SK-N-SH treated with all-trans-retinoic acid at 6 μM for 48 hours (cell line): ENCODE measurements at regions not wholly inside any gene's neighbourhood (a gene's known extent, or its start where the extent isn't known, plus 50 kb on each side); places are given as distances from the start of the nearest gene placed in this dataset.

Source experiments
- ATAC-seq: fragments of 200-7000 bp; cut with Tn5 transposase; 3 replicates; pipeline ENCODE4 v1.9.1; 2020; ENCODE audit warnings: mild to moderate bottlenecking, moderate library complexity
- ARNTL ChIP-seq: fragments of 450-650 bp; formaldehyde crosslinking; IDR thresholded peaks from 2 replicates; pipeline ENCODE4 v1.5.0; 2020; ENCODE audit warnings: low read depth, mild to moderate bottlenecking, moderate library complexity, borderline replicate concordance
- BACH2 ChIP-seq: fragments of 250-450 bp; sonication (Bioruptor Pico); IDR thresholded peaks from 2 replicates; pipeline ENCODE4 v1.9.0; 2021; ENCODE audit warnings: mild to moderate bottlenecking, borderline replicate concordance
- CREB5 ChIP-seq: fragments of 250-450 bp; sonication (Bioruptor Pico); IDR thresholded peaks from 2 replicates; pipeline ENCODE4 v1.5.1; 2020; ENCODE audit warnings: low read depth, mild to moderate bottlenecking, moderate library complexity
- CSDC2 ChIP-seq: fragments of 250-450 bp; sonication (Bioruptor Pico); IDR thresholded peaks from 2 replicates; pipeline ENCODE4 v1.5.0; 2020; ENCODE audit warnings: mild to moderate bottlenecking, moderate library complexity
- CSRNP3 ChIP-seq: fragments of 250-450 bp; sonication (Bioruptor Pico); IDR thresholded peaks from 2 replicates; pipeline ENCODE4 v1.5.1; 2021; ENCODE audit warnings: mild to moderate bottlenecking, moderate library complexity
- ESRRG ChIP-seq: fragments of 250-450 bp; sonication (Bioruptor Pico); IDR thresholded peaks from 2 replicates; pipeline ENCODE4 v1.6.1; 2021; ENCODE audit warnings: mild to moderate bottlenecking
- GLIS3 ChIP-seq: fragments of 250-450 bp; sonication (Bioruptor Pico); IDR thresholded peaks from 2 replicates; pipeline ENCODE4 v1.5.0; 2020; ENCODE audit warnings: mild to moderate bottlenecking, moderate library complexity
- ISL1 ChIP-seq: fragments of 250-450 bp; sonication (Bioruptor Pico); IDR thresholded peaks from 2 replicates; pipeline ENCODE4 v2.1.2; 2022; ENCODE audit warnings: mild to moderate bottlenecking, moderate library complexity
- OSR1 ChIP-seq: fragments of 250-450 bp; sonication (Bioruptor Pico); IDR thresholded peaks from 2 replicates; pipeline ENCODE4 v1.8.0; 2022; ENCODE audit warnings: moderate library complexity, mild to moderate bottlenecking, inconsistent platforms
- PATZ1 ChIP-seq: fragments of 250-450 bp; sonication (Bioruptor Pico); IDR thresholded peaks from 2 replicates; pipeline ENCODE4 v1.8.0; 2020; ENCODE audit warnings: mild to moderate bottlenecking, moderate library complexity, borderline replicate concordance
- POU6F1 ChIP-seq: fragments of 250-450 bp; sonication (Bioruptor Pico); IDR thresholded peaks from 2 replicates; pipeline ENCODE4 v1.8.0; 2021; ENCODE audit warnings: low read depth, mild to moderate bottlenecking, moderate library complexity, borderline replicate concordance
- PPARA ChIP-seq: fragments of 250-450 bp; sonication (Bioruptor Pico); IDR thresholded peaks from 2 replicates; pipeline ENCODE4 v1.5.0; 2020; ENCODE audit warnings: mild to moderate bottlenecking, borderline replicate concordance
- RARB ChIP-seq: fragments of 250-450 bp; sonication (Bioruptor Pico); IDR thresholded peaks from 2 replicates; pipeline ENCODE4 v1.8.0; 2021; ENCODE audit warnings: mild to moderate bottlenecking, moderate library complexity
- SNAI2 ChIP-seq: fragments of 250-450 bp; sonication (Bioruptor Pico); IDR thresholded peaks from 2 replicates; pipeline ENCODE4 v1.5.0; 2020; ENCODE audit warnings: mild to moderate bottlenecking, moderate library complexity
- TCF4 ChIP-seq: fragments of 250-450 bp; sonication (Bioruptor Pico); IDR thresholded peaks from 2 replicates; pipeline ENCODE4 v1.8.0; 2021; ENCODE audit warnings: mild to moderate bottlenecking, moderate library complexity, borderline replicate concordance
- TOX ChIP-seq: fragments of 250-450 bp; sonication (Bioruptor Pico); IDR thresholded peaks from 2 replicates; pipeline ENCODE4 v1.8.0; 2021; ENCODE audit warnings: mild to moderate bottlenecking, moderate library complexity, borderline replicate concordance
- TSHZ2 ChIP-seq: fragments of 250-450 bp; sonication (Bioruptor Pico); IDR thresholded peaks from 2 replicates; pipeline ENCODE4 v1.5.0; 2020; ENCODE audit warnings: mild to moderate bottlenecking, moderate library complexity
- ZC3H10 ChIP-seq: fragments of 250-450 bp; sonication (Bioruptor Pico); IDR thresholded peaks from 2 replicates; pipeline ENCODE4 v1.5.1; 2021; ENCODE audit warnings: mild to moderate bottlenecking, moderate library complexity
- ZFP30 ChIP-seq: fragments of 450-650 bp; formaldehyde crosslinking; IDR thresholded peaks from 2 replicates; pipeline ENCODE4 v1.5.0; 2022; ENCODE audit warnings: mild to moderate bottlenecking, moderate library complexity
- ZNF70 ChIP-seq: fragments of 450-650 bp; formaldehyde crosslinking; IDR thresholded peaks from 2 replicates; pipeline ENCODE4 v1.5.0; 2020; ENCODE audit warnings: mild to moderate bottlenecking, moderate library complexity

- TF ChIP-seq TOX (CRISPR knock-in tag) (no peak), CSRNP3 (no peak), ESRRG (CRISPR knock-in tag) (no peak), PPARA (CRISPR knock-in tag) (no peak), GLIS3 (CRISPR knock-in tag) (no peak), OSR1 (no peak), ZNF70 (CRISPR knock-in tag) (no peak), POU6F1 (CRISPR knock-in tag) (no peak), RARB (no peak), TSHZ2 (no peak)
- no peak for ATAC-seq
Measured at GRCh38 chr5:141740885-141741284, 58.9 kb upstream of the ARAP3 start.

- TF ChIP-seq ESRRG (CRISPR knock-in tag) = no peak
- TF ChIP-seq TCF4 (CRISPR knock-in tag) = no peak
- no peak for TF ChIP-seq PPARA (CRISPR knock-in tag)
- no peak for TF ChIP-seq BACH2
- TF ChIP-seq ISL1 (CRISPR knock-in tag) = no peak
- TF ChIP-seq PATZ1 (CRISPR knock-in tag) = no peak
- no peak for TF ChIP-seq ZFP30 (CRISPR knock-in tag)
- TF ChIP-seq ARNTL = no peak
- TF ChIP-seq SNAI2 (CRISPR knock-in tag) = no peak
- no peak for TF ChIP-seq POU6F1 (CRISPR knock-in tag)
- no peak for TF ChIP-seq ZNF70 (CRISPR knock-in tag)
- TF ChIP-seq GLIS3 (CRISPR knock-in tag) = no peak
- no peak for TF ChIP-seq RARB
- no peak for TF ChIP-seq CSDC2
- no peak for TF ChIP-seq TOX (CRISPR knock-in tag)
- no peak for TF ChIP-seq ZC3H10 (CRISPR knock-in tag)
- no peak for TF ChIP-seq OSR1
- no peak for TF ChIP-seq CREB5
- no peak for TF ChIP-seq CSRNP3
- no peak for ATAC-seq
Measured at GRCh38 chr5:141737535-141737934, 55.5 kb upstream of the ARAP3 start.
